CD1c-positive myeloid dendritic cell (primary cell): ENCODE measurements at regions not wholly inside any gene's neighbourhood (a gene's known extent, or its start where the extent isn't known, plus 50 kb on each side); places are given as distances from the start of the nearest gene placed in this dataset.
"Not testable (repeated sequence)": the region's sequence is repeated elsewhere in the genome, so short reads cannot be mapped to it uniquely, and the experiment has no call there.

ENCODE experiments used
- DNase-seq: peaks from one replicate; pipeline ENCODE4 v3.0.0-alpha.2; 2016; ENCODE audit errors: extremely low spot score

DNA sequence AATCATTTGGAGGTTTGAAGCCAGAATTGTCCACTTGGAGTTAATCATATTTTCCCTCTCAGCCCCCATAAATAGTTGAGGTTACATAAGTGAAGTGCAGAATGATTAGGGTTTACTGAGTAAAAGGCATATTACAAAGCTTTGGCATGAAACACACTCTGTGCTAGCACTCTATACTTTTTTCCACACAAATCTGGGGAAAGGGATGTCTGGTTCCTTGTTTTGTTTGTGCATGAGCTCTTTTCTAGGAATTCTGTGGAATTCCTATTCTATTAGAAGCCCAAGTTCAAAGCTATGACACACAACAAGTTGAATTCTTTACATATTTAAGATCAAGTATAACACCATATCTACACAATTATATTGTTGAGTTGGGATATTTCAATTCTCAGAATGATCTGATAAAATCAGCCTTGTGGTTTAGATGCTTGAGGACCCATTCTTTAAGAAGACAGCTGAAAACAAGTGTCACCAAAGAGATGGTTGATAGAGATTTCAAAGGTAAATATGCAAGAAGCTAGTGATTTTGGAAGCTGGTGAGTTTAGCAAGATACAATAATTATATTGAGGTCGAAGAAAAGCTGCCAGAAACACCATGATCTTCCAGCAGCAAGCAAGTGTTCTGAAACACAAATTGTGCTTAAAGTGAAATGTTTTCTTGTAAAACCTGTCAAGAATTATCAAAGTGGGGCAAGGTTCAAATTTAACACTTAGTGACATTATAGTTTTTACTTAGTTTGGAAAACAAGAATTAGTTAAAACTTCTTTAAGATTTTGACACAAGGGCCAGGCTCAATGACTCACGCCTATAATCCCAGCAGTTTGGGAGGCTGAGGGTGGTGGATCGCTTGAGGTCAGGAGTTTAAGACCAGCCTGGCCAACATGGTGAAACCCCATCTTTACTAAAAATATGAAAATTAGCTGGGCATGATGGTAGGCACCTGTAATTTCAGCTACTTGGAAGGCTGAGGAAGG lies 122.6 kb downstream of the INHBA start:
- no peak for DNase-seq

DNA sequence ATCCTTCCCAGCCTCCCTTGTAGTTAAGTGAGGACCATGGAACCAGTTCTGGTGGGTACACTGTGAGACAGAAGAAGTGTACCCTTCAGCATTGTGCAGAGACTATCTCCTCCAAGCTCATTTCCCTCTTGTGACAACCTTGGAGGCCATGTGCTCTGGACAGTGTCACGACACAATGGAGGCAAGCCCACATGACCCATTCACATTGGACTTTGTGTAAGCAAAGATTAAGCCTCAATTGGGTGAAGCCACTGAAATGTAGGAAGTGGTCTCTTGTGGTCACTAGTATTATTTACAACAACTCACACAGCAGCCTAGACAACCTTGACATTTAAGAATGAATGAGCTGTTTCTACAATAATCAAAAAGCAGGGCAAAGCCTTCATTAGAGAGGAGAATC lies 124.2 kb downstream of the INHBA start:
- no peak for DNase-seq

DNA sequence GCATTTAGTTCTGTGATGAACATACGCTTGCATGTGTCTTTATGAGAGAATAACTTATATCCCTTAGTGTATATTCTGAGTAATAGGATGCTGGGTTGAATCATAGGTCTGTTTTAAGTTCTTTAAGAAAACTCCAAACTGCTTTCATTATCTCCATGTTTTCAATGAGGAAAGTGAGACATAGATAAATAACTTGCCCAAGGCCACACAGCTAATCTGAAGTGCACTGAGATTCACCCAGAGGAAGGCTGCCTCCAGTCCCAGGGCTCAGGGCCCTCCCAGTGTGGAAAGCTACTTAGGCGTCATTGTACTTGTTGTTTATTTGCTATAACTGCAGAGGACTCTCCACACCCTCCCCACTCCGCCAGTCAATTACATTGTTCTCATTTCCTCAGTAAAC lies 126.7 kb downstream of the INHBA start:
- no peak for DNase-seq

DNA sequence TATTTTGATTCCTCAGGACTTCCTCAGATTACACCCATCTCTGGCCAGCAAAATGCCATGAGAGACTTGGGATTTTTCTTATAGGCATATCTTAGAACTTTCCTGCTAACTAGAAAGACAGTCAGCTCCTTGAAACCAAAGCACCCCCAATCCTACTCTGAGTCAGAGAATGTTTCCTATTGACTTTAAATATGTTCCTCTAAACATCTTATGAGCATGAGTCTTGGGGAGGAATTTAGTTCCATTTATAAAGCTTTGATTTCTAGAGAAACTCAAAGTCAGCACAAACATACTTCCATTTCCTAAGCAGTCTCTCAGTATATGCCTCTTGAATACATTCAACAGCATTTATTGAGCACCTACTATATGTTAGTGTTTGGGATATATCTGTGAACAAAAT lies 128.5 kb downstream of the INHBA start:
- DNase-seq, result no peak

DNA sequence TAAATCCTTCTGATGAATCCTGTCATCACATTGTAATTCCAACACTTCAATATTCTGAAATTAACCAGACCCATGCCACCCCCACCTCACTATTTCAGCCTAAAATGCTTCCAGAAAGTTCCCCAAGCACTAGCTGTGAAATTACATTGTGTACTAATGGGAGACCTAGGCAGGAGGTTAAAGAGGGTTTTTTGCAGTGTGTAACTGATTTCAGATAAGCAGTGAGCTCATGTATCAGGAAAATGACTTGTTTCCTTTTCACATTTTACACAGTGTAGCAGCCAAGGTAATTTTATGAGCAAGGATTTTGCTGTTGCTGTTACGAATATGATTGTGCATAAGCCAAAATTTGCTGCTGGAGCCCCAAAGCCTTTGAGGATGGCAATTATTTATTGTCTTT lies 129.0 kb downstream of the INHBA start:
- DNase-seq, result no peak

DNA sequence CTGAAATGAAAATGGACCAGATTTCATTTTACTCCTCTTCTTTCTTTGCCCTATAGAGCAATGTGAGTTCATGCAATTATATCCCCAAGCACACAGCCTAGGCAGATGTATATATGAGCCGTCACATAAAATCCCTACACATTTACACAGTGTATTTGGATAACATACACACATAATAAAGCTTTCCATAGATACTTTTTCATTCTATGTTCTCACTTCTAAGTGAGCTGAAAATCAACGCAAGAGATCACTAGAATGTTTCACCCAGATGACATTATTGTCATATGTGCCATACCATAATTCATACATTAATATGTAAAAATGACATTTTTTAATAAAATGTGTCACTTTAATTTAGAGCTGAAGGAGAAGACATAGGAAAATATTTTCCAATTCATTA lies 129.4 kb downstream of the INHBA start:
- no peak for DNase-seq

DNA sequence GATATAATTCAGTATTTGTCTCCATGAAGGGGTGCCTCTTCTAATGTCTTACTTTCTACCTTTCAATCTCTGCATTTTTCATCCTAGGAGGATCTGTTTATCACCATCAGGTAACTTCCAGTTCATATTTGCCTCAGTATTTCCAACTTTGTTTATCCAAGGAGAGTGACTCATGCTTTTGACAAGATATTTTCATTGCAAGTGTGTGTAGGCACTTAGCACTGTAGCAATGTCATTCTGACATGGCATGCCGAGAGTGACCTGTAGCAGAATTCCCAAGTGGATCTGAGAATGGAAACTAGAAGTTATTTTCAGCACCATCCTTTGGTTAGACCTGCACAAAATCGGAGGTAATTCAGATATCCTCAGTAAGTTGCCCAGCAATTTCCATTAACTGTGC lies 129.9 kb downstream of the INHBA start:
- no peak for DNase-seq

DNA sequence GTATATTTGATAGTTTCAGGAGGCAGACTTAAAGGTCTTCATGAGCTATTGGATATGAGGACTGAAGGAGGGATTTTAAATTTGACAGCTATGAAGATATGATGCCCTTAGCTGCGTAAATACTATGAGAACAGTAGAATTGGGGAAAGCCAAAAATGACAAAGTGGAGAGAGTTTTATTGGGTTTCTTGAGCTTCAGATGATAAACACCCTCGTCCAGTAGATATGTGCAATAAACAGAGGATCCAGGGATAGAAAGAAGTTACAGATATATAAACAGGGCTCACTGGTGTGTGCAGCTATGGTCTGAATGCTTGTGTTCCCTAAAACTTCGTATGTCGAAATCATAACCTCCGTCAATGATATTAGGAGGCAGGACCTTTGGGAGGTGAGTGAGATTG lies 131.3 kb downstream of the INHBA start:
- DNase-seq, result no peak

DNA sequence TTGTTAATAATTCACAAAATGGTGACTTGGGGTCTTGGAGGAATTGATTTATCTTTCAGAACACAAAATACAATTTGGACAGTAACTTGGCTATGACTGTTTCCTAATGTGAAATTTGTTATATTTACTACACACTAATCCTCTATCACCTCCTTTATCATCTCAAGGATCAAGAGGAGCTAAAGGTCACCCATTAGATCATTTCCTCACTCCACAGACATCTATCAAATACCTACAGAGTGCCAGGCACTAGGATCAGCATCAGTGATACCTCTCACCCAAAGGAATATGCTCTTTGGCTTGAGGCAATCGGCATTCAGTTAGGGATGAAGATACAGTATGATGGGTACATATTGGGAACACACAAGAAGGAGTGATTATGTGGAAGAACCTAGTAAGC lies 132.1 kb downstream of the INHBA start:
- DNase-seq, result no peak

DNA sequence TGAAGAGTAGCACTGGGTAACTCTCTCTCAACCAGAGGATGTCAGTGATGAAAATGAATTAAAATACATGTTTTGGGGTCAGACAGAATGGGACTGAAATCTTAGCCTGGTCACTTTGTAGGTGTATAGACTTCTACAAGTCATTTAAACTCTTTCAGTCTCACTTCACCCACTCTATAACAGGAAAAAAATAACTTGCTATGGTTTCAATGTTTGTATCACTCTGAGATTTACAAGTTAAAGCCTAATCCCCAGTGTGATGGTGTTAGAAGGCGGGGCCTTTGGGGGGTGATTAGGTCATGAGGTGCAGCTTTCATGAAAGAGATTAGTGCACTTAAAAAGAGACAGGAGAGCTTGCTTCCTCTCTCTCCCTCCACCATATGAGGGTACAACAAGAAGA lies 134.8 kb downstream of the INHBA start:
- no peak for DNase-seq

DNA sequence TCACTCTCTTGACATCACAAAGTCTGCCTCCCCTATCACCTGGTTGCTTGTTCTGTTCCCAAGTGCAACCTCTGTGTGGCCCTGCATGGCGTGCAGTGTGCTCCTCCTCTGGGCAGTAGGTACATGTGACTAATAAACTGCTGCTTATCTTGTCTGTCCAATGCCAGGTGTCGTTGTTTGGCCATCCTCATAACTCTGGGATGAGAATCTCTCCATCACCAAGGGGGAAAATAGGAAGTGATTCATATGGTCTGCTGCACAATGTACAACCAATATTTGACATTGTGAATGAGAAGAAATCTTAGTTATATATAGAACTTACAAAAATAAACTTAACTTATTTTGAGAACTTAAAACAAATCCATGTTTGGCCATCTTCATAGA lies 135.2 kb downstream of the INHBA start:
- no peak for DNase-seq

DNA sequence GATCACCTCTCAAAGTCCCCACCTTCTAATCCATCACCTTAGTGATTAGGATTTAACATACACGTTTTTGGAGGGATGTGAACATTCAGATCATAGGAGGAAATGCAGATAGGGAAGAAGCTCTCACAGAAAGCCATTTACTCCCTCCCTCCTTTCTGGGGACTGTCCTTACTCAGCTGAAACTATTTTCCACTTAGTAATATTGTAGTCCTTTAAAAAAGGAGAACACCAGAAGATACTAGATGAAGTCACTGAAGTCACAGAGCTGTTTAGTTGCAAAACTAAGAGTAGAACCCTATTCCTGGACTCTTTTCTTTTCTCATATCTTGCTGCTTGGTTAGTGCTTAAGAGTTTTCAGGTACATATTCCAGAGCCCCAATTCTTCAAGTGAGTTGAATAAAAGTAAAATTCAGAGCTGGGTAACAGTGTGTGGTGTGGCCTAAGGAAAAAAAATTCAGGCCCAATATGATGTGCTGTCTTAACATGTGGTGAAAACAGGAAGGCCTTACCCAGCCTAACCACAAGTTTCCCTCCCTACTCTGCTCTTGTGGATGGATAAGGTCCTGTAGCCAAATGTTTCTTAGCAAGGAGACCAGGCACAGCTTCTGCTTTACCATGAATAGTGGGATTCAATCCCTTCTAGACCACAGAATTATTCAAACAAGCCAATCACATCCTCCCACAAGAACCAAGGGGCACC lies 135.7 kb downstream of the INHBA start:
- DNase-seq, result peak; percentile 2

DNA sequence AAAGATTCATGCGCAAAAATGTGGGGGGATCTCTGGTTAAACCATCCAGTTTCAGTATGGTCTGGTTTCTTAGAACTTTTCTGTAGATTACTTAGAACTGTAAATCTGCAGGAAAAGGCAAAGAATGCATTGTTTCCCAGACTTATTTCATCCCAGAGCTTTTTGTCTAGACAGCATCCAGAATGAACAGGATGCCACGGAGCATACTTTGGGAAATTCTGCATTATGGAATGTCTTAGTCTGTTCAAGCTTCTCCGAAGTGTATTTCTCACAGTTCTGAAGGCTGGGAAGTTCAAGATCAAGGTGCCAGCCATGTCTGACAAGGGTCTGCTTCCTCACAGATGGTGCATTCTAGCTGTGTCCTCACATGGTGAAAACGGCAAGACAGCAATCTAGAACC lies 136.3 kb downstream of the INHBA start:
- no peak for DNase-seq

DNA sequence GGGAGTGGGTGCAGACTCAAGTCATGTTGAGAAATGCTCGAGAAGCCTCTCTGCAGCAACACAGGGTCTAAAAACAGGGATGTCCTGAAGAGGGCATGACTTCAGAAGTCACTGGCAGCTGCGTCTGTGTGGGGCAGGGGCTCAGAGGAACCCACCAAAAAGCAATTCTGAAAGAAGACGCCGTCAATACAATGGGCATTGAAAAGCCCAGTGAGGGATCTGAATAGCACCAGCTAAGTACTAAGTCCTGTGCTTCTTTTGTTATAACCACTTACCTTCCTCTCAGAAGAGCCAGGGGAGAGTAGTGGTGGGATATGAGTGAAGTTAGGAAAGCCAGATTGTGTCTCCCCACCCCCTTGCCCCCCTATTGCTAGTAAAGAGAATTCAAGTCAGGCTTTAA lies 137.2 kb downstream of the INHBA start:
- no peak for DNase-seq

DNA sequence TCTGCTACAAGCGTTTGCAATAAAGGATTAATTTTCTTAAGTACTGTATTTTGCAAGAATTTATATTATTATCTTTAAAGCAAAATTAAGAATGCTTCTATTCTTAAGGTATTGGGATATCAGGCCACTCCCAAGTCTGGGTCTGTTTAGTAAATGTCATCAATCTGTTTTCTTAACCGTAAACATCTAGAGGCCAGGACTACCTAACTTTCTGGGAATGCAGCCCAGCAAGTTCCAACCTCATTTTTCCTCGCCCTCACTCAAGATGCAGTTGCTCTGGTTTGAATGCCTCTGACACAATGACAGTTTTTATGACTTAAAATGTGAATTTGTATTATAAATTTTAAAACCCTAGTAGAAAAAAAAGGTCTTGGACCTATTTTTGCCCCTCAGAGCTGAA lies 143.5 kb downstream of the INHBA start:
- DNase-seq, result no peak

DNA sequence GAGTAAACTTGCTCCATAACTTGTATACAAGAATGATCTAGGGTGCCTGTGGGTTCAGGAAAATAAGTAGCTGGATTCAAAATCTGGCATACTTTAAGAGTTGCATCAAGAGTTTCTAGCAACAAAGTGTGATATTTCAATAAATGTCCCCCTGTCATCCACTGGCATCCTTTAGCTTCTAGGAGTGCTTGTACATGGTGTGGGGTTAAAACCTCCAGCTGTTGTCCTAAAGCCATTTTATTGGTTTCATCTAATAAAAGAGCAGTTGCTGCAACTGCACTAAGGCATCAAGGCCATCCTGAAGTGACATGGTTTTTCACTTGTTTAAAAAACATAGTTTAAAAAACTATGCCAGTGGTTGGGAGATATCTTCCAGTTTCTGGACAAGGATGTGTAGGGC lies 148.4 kb downstream of the INHBA start:
- no peak for DNase-seq

DNA sequence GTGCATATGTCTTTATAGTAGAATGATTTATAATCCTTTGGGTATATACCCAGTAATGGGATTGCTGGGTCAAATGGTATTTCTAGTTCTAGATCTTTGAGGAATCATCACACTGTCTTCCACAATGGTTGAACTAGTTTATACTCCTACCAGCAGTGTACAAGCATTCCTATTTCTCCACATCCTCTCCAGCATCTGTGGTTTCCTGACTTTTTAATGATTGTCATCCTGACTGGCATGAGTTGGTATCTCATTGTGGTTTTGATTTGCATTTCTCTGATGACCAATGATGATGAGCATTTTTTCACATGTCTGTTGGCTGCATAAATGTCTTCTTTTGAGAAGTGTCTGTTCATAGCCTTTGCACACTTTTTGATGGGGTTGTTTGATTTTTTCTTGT lies 152.8 kb downstream of the INHBA start:
- DNase-seq, result not testable (repeated sequence)

DNA sequence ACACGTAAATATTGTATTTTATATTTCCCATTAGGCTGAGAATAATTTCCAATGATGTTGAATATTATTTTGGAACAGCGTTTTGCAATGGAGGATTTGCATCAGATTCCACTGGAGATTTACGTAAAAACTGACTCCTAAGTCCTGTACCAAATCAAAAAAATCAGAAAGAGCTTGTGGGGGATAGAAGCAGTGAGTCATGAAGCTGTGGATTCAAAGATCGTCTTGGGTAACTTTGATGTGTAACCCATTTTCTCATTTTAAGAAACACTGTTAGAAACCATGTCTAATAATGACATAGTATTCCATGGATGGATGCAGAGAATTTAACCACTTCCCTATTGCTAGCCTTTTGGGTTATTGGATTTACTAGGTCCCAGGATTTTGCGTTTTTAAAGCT lies 158.6 kb downstream of the INHBA start:
- DNase-seq, result no peak

DNA sequence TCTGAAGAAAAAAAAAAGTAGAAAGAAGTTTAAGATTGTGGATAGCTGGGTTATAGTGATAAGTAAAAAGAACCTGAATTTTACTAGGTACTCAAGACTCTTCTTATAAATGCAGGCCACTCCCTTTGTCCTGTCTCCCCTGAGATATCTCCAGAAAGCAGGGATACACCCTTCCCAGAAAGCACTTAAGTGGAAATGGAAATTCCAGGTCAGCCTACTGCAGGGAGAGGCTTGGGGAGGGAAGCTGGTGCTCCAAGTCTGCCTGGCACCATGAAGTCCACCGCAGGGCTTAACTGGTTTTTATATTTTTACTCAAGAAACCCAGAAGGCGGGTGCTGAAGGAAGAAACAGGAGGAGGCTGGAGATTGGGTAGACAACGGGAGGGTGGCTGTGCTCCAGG lies 162.3 kb downstream of the INHBA start:
- no peak for DNase-seq

DNA sequence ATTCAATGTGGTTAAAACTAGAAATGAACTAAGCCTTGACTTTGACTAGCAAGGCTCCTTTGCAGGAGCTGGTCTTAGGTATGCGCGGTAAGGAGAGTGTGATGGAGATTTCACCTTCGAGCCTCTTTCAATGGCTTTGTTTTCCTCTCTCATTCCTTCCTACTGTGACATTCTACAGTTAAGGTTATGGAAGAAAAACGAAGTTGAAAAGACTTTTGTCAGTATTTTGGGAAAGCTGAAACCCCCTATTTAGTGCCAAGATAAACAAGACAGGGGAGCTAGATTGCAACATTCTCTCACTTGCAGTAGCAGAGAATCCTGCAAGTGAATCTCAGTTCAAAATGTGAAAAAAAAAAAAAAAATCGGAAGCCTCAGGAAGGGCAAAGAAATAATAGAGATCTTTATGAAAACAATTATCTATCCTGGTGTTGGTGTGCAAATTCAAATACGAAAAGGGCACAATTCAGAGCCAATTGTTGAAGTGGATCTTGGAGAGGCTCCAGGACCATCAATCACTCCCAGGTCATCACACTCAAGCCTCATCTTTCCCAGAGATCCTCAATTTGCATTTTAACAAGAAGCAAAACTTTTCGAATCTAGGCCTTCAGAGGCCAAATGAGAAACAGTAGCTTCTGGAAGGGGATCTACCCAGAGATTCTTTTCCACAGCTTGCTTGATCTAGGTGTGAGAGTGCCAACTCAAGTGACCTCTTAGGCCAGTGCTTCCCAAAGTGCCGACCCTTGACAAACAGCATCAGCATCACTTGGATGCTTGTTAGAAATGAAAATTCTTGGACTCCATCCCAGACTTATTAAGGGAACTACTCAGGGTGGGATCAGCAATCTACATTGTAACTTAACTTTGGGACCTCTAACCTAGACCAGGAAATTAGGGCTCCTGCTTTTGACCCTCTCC lies 163.8 kb downstream of the INHBA start:
- DNase-seq, result no peak

DNA sequence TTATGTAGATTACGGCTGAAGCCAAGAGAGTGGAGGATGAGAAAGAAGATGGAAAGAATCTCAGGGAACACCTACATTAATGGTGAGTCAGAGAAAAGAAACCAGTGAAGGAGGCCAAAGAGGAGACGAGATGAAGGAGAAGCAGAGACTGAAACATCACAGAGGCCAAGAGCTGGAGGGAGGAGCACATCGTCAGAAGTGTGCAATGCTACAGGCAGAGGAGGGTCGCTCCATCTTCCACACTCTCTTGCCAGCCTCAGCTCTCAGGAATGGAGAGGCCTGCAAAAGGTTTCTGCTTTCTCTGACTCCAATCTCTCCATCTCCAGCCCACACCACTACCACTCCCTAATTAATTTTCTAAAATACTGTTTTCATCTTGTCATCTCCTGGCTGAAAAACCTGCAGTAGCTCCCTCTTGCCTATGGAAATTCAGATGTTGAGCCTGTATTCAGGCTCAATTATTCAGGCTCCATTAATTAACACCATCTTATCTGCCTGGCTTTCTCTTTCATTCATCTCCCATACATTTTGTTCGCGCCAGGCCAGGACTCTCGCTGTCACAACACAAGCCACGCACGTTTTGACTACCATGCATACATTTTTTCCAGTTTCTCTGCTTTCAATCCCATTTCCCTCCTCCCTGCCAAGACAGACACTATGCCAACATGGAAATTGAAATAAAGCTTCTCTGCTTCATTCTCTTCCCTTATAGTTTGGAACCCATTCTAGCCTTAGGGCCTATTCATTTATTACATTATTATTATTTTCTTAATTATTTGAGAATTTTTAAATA lies 165.8 kb downstream of the INHBA start:
- DNase-seq, result no peak
